Neural cell (in vitro differentiated cells): ENCODE measurements at regions not wholly inside any gene's neighbourhood (a gene's known extent, or its start where the extent isn't known, plus 50 kb on each side); places are given as distances from the start of the nearest gene placed in this dataset.
"Not testable (repeated sequence)": the region's sequence is repeated elsewhere in the genome, so short reads cannot be mapped to it uniquely, and the experiment has no call there.

Experiments
- EP300 ChIP-seq: fragments of 450-650 bp; conservative IDR thresholded peaks from 2 replicates; pipeline ENCODE4 v1.6.1; 2014; ENCODE audit warnings: antibody characterized with exemption, mild to moderate bottlenecking, moderate library complexity; ENCODE audit not compliant: poor library complexity, severe bottlenecking
- EZH2 ChIP-seq: fragments of 200-600, 300-800 bp; shearing (Covaris generic), sonication (generic); IDR thresholded peaks from 2 replicates; pipeline ENCODE4 v1.6.1; 2014; ENCODE audit warnings: antibody characterized with exemption, low read length, borderline replicate concordance, mild to moderate bottlenecking; ENCODE audit not compliant: insufficient read depth, poor library complexity, severe bottlenecking
- POLR2AphosphoS5 ChIP-seq: IDR thresholded peaks from 2 replicates; pipeline ENCODE4 v1.6.1; 2012
- RAD21 ChIP-seq: fragments of 450-650 bp; conservative IDR thresholded peaks from 2 replicates; pipeline ENCODE4 v1.6.1; 2014; ENCODE audit warnings: antibody characterized with exemption, mild to moderate bottlenecking, moderate library complexity
- TAF1 ChIP-seq: IDR thresholded peaks from 2 replicates; pipeline ENCODE4 v1.6.1; 2012; ENCODE audit warnings: low read depth
- TF ChIP-seq, protein P1 (sequence below): fragments of 450-650 bp; IDR thresholded peaks from 2 replicates; pipeline ENCODE4 v1.5.1; 2014; ENCODE audit warnings: antibody characterized with exemption, mild to moderate bottlenecking, moderate library complexity; ENCODE audit not compliant: poor library complexity, severe bottlenecking
- TF ChIP-seq, protein P2 (sequence below): IDR thresholded peaks from 2 replicates; pipeline ENCODE4 v1.6.1; 2012; ENCODE audit warnings: borderline replicate concordance

DNA sequence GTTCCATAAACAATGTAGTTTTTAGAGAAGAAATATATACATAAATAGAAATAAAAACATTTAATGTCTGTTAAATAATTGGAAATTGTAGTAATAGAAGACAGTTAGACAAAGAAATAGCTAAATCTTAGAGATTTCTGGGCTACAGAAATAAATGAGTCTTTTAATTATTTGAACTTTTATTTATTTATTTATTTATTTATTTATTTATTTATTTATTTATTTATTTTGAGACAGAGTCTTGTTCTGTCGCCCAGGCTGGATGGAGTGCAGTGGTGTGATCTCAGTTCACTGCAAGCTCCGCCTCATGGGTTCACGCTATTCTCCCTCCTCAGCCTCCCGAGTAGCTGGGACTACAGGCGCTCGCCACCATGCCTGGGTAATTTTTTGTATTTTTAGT lies 486.0 kb upstream of the SLITRK5 start:
- TF ChIP-seq, protein P1, sequence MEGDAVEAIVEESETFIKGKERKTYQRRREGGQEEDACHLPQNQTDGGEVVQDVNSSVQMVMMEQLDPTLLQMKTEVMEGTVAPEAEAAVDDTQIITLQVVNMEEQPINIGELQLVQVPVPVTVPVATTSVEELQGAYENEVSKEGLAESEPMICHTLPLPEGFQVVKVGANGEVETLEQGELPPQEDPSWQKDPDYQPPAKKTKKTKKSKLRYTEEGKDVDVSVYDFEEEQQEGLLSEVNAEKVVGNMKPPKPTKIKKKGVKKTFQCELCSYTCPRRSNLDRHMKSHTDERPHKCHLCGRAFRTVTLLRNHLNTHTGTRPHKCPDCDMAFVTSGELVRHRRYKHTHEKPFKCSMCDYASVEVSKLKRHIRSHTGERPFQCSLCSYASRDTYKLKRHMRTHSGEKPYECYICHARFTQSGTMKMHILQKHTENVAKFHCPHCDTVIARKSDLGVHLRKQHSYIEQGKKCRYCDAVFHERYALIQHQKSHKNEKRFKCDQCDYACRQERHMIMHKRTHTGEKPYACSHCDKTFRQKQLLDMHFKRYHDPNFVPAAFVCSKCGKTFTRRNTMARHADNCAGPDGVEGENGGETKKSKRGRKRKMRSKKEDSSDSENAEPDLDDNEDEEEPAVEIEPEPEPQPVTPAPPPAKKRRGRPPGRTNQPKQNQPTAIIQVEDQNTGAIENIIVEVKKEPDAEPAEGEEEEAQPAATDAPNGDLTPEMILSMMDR, result not testable (repeated sequence)
- TF ChIP-seq EP300, EZH2, POLR2AphosphoS5, RAD21, TAF1: not testable (repeated sequence)
- TF ChIP-seq, protein P2, sequence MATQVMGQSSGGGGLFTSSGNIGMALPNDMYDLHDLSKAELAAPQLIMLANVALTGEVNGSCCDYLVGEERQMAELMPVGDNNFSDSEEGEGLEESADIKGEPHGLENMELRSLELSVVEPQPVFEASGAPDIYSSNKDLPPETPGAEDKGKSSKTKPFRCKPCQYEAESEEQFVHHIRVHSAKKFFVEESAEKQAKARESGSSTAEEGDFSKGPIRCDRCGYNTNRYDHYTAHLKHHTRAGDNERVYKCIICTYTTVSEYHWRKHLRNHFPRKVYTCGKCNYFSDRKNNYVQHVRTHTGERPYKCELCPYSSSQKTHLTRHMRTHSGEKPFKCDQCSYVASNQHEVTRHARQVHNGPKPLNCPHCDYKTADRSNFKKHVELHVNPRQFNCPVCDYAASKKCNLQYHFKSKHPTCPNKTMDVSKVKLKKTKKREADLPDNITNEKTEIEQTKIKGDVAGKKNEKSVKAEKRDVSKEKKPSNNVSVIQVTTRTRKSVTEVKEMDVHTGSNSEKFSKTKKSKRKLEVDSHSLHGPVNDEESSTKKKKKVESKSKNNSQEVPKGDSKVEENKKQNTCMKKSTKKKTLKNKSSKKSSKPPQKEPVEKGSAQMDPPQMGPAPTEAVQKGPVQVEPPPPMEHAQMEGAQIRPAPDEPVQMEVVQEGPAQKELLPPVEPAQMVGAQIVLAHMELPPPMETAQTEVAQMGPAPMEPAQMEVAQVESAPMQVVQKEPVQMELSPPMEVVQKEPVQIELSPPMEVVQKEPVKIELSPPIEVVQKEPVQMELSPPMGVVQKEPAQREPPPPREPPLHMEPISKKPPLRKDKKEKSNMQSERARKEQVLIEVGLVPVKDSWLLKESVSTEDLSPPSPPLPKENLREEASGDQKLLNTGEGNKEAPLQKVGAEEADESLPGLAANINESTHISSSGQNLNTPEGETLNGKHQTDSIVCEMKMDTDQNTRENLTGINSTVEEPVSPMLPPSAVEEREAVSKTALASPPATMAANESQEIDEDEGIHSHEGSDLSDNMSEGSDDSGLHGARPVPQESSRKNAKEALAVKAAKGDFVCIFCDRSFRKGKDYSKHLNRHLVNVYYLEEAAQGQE, result not testable (repeated sequence)
